Vagina (tissue), 2 donors: ENCODE measurements at regions not wholly inside any gene's neighbourhood (a gene's known extent, or its start where the extent isn't known, plus 50 kb on each side); places are given as distances from the start of the nearest gene placed in this dataset.

Experiments used
- DNase-seq, 2 donors: peaks; one replicate each; pipeline ENCODE4 v3.0.0-alpha.2; 2017; ENCODE audit errors: extremely low spot score in 2 of 2
- H3K27ac ChIP-seq: fragments of 200-600 bp; sonication (generic); one replicate; pipeline ENCODE4 v1.5.1; 2019
- H3K27me3 ChIP-seq: fragments of 200-600 bp; sonication (generic); one replicate; pipeline ENCODE4 v1.5.1; 2019
- H3K36me3 ChIP-seq, 2 donors: fragments of 200-600 bp; sonication (generic); one replicate each; pipeline ENCODE4 v1.5.1; 2017 to 2019
- H3K4me1 ChIP-seq: fragments of 200-600 bp; sonication (generic); one replicate; pipeline ENCODE4 v1.5.1; 2019
- H3K4me3 ChIP-seq, 2 donors: fragments of 200-600 bp; sonication (generic); 1 replicate in 1 of 2; 2 replicates in 1 of 2; pipeline ENCODE4 v1.5.1; 2016 to 2019
- H3K9me3 ChIP-seq: fragments of 200-600 bp; sonication (generic); one replicate; pipeline ENCODE4 v1.5.1; 2019
- POLR2A ChIP-seq, 2 donors: fragments of 450-650 bp; IDR thresholded peaks; one replicate each; pipeline ENCODE4 v1.6.1; 2017; ENCODE audit warnings: antibody characterized with exemption in 2 of 2, mild to moderate bottlenecking in 2 of 2, moderate library complexity in 2 of 2
- POLR2AphosphoS5 ChIP-seq, 2 donors: sonication (generic); formaldehyde crosslinking; IDR thresholded peaks; one replicate each; pipeline ENCODE4 v1.9.0; 2017; ENCODE audit warnings: antibody characterized with exemption in 2 of 2, mild to moderate bottlenecking in 2 of 2, low read depth in 1 of 2; ENCODE audit not compliant: insufficient read depth in 1 of 2
- intact Hi-C: fragments of 100-400 bp; cut with DNase I; formaldehyde crosslinking; loops from one replicate; pipeline ENCODE4 v1.15.1; 2023
- TF ChIP-seq, protein P1 (sequence below), 3 experiments: fragments of 450-650 bp in 2 of 3; fragments of 200-600 bp in 1 of 3; sonication (generic) in 1 of 3; IDR thresholded peaks; one replicate each; pipeline ENCODE4 v1.5.1; 2017 to 2019; ENCODE audit warnings: antibody characterized with exemption in 3 of 3, mild to moderate bottlenecking in 2 of 3, moderate library complexity in 2 of 3

GRCh38 chr6:62492192-62492822 lies 206.3 kb upstream of the KHDRBS2 start:
- intact Hi-C loops, result no loop called here
- H3K4me3 ChIP-seq, result no peak overlapping the region
- H3K27me3 ChIP-seq, result no peaks in the 10 kb centered on the region
- no peaks in the 10 kb centered on the region for H3K9me3 ChIP-seq
- H3K4me1 ChIP-seq, result no peaks in the 10 kb centered on the region
- H3K27ac ChIP-seq, result no peak overlapping the region
- no peaks in the 10 kb centered on the region for H3K36me3 ChIP-seq
- TF ChIP-seq POLR2A (IDR thresholded peaks at IDR 0.05) (no peak), POLR2AphosphoS5 (IDR thresholded peaks at IDR 0.05; ENCODE audit: insufficient read depth in 1 of 2, low read depth in 1 of 2) (no peak)
- TF ChIP-seq, protein P1, sequence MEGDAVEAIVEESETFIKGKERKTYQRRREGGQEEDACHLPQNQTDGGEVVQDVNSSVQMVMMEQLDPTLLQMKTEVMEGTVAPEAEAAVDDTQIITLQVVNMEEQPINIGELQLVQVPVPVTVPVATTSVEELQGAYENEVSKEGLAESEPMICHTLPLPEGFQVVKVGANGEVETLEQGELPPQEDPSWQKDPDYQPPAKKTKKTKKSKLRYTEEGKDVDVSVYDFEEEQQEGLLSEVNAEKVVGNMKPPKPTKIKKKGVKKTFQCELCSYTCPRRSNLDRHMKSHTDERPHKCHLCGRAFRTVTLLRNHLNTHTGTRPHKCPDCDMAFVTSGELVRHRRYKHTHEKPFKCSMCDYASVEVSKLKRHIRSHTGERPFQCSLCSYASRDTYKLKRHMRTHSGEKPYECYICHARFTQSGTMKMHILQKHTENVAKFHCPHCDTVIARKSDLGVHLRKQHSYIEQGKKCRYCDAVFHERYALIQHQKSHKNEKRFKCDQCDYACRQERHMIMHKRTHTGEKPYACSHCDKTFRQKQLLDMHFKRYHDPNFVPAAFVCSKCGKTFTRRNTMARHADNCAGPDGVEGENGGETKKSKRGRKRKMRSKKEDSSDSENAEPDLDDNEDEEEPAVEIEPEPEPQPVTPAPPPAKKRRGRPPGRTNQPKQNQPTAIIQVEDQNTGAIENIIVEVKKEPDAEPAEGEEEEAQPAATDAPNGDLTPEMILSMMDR (IDR thresholded peaks at IDR 0.05), result no peak
- DNase-seq, result no peak

DNA sequence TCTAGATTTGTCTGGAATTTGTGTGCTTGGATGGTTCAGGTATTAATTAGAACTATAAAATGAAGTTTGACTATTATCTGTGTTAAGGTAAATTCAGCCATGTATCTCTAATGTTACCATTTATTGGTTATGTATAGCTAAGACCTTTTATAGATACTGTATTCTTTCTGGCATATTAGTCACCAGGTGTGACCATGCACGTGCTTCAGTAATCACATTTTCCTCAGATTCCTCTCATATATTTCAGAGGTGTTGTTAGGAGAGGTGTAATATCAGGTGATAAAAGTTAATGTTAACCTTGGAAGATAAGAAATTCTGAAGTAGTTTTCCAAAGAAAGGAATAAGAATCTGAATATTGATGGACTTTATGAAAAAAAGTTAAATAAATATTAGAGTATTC lies 194.5 kb upstream of the KHDRBS2 start:
- DNase-seq, result no peak
- H3K4me3 ChIP-seq, result no peak overlapping the region
- no peaks in the 10 kb centered on the region for H3K27me3 ChIP-seq
- H3K36me3 ChIP-seq, result no peaks in the 10 kb centered on the region
- TF ChIP-seq, protein P1 (IDR thresholded peaks at IDR 0.05), result no peak
- TF ChIP-seq POLR2AphosphoS5 (IDR thresholded peaks at IDR 0.05; ENCODE audit: insufficient read depth in 1 of 2, low read depth in 1 of 2), result no peak
- no peak for TF ChIP-seq POLR2A (IDR thresholded peaks at IDR 0.05)
- intact Hi-C loops, result no loop called here
- H3K4me1 ChIP-seq, result no peaks in the 10 kb centered on the region
- no peak overlapping the region for H3K27ac ChIP-seq
- no peaks in the 10 kb centered on the region for H3K9me3 ChIP-seq

- H3K4me3 ChIP-seq, result no peak overlapping the region
- H3K4me1 ChIP-seq, result no peaks in the 10 kb centered on the region
- DNase-seq, result no peak
- no peak for TF ChIP-seq POLR2AphosphoS5 (IDR thresholded peaks at IDR 0.05; ENCODE audit: insufficient read depth in 1 of 2, low read depth in 1 of 2)
- no peak overlapping the region for H3K27ac ChIP-seq
- H3K27me3 ChIP-seq, result no peaks in the 10 kb centered on the region
- intact Hi-C loops, result no loop called here
- H3K36me3 ChIP-seq, result no peaks in the 10 kb centered on the region
- H3K9me3 ChIP-seq, result no peaks in the 10 kb centered on the region
Measured at GRCh38 chr6:62479697-62480220, 193.7 kb upstream of the KHDRBS2 start.

DNA sequence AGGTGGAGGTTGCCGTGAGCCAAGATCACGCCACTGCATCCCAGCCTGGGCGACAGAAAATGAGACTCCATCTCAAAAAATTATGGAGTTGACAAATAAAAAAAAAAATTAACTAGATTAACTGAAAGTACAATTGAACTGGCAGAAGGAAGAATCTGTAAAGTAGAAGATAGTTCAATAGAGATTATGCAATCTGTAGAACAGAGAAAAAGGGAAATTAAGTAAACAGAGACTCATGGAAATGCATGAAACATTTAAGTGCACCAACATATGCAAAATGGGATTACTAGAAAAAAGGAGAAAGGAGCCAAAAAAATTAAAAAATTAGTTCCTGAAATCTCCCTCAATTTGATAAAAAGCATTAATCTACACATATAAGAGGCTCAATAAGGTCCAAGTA lies 188.8 kb upstream of the KHDRBS2 start:
- H3K4me1 ChIP-seq, result no peaks in the 10 kb centered on the region
- intact Hi-C loops, result no loop called here
- no peak overlapping the region for H3K4me3 ChIP-seq
- DNase-seq, result no peak
- no peaks in the 10 kb centered on the region for H3K27me3 ChIP-seq
- H3K9me3 ChIP-seq, result no peaks in the 10 kb centered on the region
- H3K27ac ChIP-seq, result no peak overlapping the region
- H3K36me3 ChIP-seq, result no peaks in the 10 kb centered on the region
- TF ChIP-seq POLR2AphosphoS5 (IDR thresholded peaks at IDR 0.05; ENCODE audit: insufficient read depth in 1 of 2, low read depth in 1 of 2) (no peak), POLR2A (IDR thresholded peaks at IDR 0.05) (no peak)

- intact Hi-C loops, result no loop called here
- TF ChIP-seq POLR2A (IDR thresholded peaks at IDR 0.05) (no peak), POLR2AphosphoS5 (IDR thresholded peaks at IDR 0.05; ENCODE audit: insufficient read depth in 1 of 2, low read depth in 1 of 2) (no peak)
- TF ChIP-seq, protein P1 (IDR thresholded peaks at IDR 0.05), result no peak
- no peaks in the 10 kb centered on the region for H3K4me1 ChIP-seq
Measured at GRCh38 chr6:62466607-62467006, 180.6 kb upstream of the KHDRBS2 start.

GRCh38 chr6:62465206-62465605 lies 179.2 kb upstream of the KHDRBS2 start:
- Histone ChIP-seq H3K4me1 (no peaks in the 10 kb centered on the region), H3K36me3 (no peaks in the 10 kb centered on the region), H3K27me3 (no peaks in the 10 kb centered on the region), H3K27ac (no peak overlapping the region), H3K4me3 (no peak overlapping the region), H3K9me3 (no peaks in the 10 kb centered on the region)
- TF ChIP-seq POLR2AphosphoS5 (IDR thresholded peaks at IDR 0.05; ENCODE audit: insufficient read depth in 1 of 2, low read depth in 1 of 2), result no peak
- TF ChIP-seq, protein P1 (IDR thresholded peaks at IDR 0.05), result no peak
- TF ChIP-seq POLR2A (IDR thresholded peaks at IDR 0.05), result no peak
- DNase-seq, result no peak
- intact Hi-C loops, result no loop called here

More at GRCh38 chr6:62466607-62467006, 180.6 kb upstream of the KHDRBS2 start:
- no peaks in the 10 kb centered on the region for H3K36me3 ChIP-seq
- H3K27me3 ChIP-seq, result no peaks in the 10 kb centered on the region
- H3K4me3 ChIP-seq, result no peak overlapping the region
- no peaks in the 10 kb centered on the region for H3K9me3 ChIP-seq
- no peak for DNase-seq
- H3K27ac ChIP-seq, result no peak overlapping the region
